ENCODE measurements at regions not wholly inside any gene's neighbourhood (a gene's known extent, or its start where the extent isn't known, plus 50 kb on each side); places are given as distances from the start of the nearest gene placed in this dataset.

DNA sequence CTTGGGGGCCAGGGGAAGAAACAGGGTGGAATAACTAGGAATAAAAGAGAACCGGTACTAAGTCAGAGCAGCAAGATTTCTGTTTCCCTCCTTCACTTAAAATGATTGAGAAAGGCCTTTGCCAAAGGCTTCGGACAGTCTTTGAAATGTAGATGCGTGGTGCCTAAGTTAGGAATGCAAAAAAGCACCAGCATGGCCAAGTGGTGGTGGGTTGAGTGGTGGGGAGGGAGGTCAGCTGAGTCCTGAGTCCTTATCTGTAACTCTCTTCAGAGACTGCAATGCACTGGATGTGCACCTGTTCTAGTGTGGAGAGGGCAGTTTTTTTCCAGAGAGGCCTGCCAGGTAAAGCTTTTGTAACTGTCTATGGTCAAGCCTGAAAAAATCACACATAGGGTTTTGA, 919.9 kb downstream of the FSCB start:
- TF ChIP-seq, protein P1, sequence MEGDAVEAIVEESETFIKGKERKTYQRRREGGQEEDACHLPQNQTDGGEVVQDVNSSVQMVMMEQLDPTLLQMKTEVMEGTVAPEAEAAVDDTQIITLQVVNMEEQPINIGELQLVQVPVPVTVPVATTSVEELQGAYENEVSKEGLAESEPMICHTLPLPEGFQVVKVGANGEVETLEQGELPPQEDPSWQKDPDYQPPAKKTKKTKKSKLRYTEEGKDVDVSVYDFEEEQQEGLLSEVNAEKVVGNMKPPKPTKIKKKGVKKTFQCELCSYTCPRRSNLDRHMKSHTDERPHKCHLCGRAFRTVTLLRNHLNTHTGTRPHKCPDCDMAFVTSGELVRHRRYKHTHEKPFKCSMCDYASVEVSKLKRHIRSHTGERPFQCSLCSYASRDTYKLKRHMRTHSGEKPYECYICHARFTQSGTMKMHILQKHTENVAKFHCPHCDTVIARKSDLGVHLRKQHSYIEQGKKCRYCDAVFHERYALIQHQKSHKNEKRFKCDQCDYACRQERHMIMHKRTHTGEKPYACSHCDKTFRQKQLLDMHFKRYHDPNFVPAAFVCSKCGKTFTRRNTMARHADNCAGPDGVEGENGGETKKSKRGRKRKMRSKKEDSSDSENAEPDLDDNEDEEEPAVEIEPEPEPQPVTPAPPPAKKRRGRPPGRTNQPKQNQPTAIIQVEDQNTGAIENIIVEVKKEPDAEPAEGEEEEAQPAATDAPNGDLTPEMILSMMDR (tag by site-specific recombination; IDR thresholded peaks at IDR 0.05), result no peak
- TF ChIP-seq, protein P2, sequence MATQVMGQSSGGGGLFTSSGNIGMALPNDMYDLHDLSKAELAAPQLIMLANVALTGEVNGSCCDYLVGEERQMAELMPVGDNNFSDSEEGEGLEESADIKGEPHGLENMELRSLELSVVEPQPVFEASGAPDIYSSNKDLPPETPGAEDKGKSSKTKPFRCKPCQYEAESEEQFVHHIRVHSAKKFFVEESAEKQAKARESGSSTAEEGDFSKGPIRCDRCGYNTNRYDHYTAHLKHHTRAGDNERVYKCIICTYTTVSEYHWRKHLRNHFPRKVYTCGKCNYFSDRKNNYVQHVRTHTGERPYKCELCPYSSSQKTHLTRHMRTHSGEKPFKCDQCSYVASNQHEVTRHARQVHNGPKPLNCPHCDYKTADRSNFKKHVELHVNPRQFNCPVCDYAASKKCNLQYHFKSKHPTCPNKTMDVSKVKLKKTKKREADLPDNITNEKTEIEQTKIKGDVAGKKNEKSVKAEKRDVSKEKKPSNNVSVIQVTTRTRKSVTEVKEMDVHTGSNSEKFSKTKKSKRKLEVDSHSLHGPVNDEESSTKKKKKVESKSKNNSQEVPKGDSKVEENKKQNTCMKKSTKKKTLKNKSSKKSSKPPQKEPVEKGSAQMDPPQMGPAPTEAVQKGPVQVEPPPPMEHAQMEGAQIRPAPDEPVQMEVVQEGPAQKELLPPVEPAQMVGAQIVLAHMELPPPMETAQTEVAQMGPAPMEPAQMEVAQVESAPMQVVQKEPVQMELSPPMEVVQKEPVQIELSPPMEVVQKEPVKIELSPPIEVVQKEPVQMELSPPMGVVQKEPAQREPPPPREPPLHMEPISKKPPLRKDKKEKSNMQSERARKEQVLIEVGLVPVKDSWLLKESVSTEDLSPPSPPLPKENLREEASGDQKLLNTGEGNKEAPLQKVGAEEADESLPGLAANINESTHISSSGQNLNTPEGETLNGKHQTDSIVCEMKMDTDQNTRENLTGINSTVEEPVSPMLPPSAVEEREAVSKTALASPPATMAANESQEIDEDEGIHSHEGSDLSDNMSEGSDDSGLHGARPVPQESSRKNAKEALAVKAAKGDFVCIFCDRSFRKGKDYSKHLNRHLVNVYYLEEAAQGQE (tag by site-specific recombination; IDR thresholded peaks at IDR 0.05), result no peak
- TF ChIP-seq TCF7L2 (IDR thresholded peaks at IDR 0.05; ENCODE audit: borderline replicate concordance, low read depth, low read length), result no peak
- TF ChIP-seq, protein P3, sequence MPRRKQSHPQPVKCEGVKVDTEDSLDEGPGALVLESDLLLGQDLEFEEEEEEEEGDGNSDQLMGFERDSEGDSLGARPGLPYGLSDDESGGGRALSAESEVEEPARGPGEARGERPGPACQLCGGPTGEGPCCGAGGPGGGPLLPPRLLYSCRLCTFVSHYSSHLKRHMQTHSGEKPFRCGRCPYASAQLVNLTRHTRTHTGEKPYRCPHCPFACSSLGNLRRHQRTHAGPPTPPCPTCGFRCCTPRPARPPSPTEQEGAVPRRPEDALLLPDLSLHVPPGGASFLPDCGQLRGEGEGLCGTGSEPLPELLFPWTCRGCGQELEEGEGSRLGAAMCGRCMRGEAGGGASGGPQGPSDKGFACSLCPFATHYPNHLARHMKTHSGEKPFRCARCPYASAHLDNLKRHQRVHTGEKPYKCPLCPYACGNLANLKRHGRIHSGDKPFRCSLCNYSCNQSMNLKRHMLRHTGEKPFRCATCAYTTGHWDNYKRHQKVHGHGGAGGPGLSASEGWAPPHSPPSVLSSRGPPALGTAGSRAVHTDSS (tag by site-specific recombination; IDR thresholded peaks at IDR 0.05), result no peak
- TF ChIP-seq ZBTB8A (tag by site-specific recombination; IDR thresholded peaks at IDR 0.05), result no peak
- TF ChIP-seq ZBTB7A (tag by site-specific recombination; IDR thresholded peaks at IDR 0.05; ENCODE audit: low read depth), result no peak

Data from HEK293 (cell line).